GM18870 (cell line): ENCODE measurements at regions not wholly inside any gene's neighbourhood (a gene's known extent, or its start where the extent isn't known, plus 50 kb on each side); places are given as distances from the start of the nearest gene placed in this dataset.
"Not testable (repeated sequence)": the region's sequence is repeated elsewhere in the genome, so short reads cannot be mapped to it uniquely, and the experiment has no call there.

Source experiments
- ATAC-seq: cut with Tn5 transposase; IDR thresholded peaks from one replicate; pipeline ENCODE4 v1.9.1; 2021; ENCODE audit warnings: moderate library complexity; ENCODE audit not compliant: unreplicated experiment

GRCh38 chr3:159501029-159501428 is 487.6 kb upstream of the IL12A start:
- ATAC-seq, result no peak

- ATAC-seq, result no peak
Measured at GRCh38 chr3:159502986-159503385, 485.6 kb upstream of the IL12A start.

GRCh38 chr3:159510988-159511387 is 477.6 kb upstream of the IL12A start:
- not testable (repeated sequence) for ATAC-seq

DNA sequence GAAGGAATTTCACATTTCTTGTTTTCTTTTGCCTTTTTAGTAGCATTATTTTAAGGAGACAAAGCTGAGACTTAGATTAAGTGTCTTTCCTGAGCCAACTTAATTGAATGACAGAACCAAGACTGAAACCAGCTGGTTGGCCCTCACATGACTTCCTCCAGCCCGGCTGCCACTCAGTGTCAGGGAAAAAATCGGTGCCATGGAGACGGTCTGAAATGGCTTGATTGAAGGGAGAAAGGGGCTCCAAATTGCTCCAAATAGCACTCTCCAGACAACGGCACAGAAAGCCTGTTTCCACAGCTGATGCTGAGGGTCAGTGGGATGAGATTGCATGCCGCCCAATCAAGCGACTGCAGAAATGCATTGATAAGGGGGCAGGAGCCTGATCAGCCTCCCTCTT is 475.2 kb upstream of the IL12A start:
- ATAC-seq, result no peak

GRCh38 chr3:159513867-159514380 is 474.7 kb upstream of the IL12A start:
- no peak for ATAC-seq

DNA sequence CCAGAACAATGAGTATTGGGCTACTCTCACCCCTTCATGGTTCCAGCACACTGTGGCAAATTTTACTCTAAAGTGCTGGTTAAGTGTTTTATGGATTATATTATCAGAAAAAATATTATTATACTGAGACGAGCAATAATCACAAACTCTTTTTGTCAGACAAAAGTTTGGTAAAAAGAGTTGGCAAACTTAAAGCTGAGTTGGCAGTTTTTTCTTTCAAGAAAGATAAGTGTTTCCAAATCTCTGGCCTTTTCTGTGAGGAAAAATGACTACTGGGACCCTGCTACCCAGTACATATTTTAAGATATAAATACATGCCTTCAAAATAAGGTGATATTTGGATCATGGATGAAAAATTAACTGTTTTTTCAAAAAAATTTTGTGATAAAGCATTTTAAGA is 471.5 kb upstream of the IL12A start:
- ATAC-seq, result no peak

GRCh38 chr3:159520638-159521037 is 468.0 kb upstream of the IL12A start:
- ATAC-seq, result no peak

- no peak for ATAC-seq
Measured at GRCh38 chr3:159522276-159522675, 466.4 kb upstream of the IL12A start.

GRCh38 chr3:159528251-159528895 is 460.3 kb upstream of the IL12A start:
- no peak for ATAC-seq

- no peak for ATAC-seq
Measured at GRCh38 chr3:159532577-159532976, 456.1 kb upstream of the IL12A start.

- ATAC-seq, result no peak
Measured at GRCh38 chr3:159534496-159534895, 454.1 kb upstream of the IL12A start.

- no peak for ATAC-seq
Measured at GRCh38 chr3:159536876-159537275, 451.8 kb upstream of the IL12A start.

GRCh38 chr3:159538507-159538906 is 450.1 kb upstream of the IL12A start:
- ATAC-seq, result no peak

GRCh38 chr3:159540882-159541495 is 447.6 kb upstream of the IL12A start:
- no peak for ATAC-seq

- ATAC-seq, result no peak
Measured at GRCh38 chr3:159548675-159549335, 439.8 kb upstream of the IL12A start.

DNA sequence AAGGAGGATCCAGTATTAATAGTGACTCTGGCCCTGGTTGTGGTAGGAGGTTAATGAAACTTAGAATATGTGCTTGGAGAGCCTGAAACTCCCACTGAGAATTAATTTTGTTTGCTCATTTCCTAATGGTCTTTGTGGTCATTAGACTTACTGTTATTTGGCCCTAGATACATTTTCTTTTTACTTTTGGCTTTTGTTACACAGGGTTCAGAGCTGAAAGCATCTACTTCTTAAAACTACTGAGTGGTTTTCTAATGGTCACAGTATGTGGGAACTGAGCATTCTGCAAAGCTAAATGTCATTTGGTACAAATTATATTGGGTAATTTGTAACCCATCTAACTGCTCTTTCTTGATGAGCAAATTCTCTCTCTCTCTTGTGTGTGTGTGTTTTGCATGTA is 433.4 kb upstream of the IL12A start:
- ATAC-seq, result no peak

GRCh38 chr3:159559771-159560170 is 428.9 kb upstream of the IL12A start:
- ATAC-seq, result no peak

- no peak for ATAC-seq
Measured at GRCh38 chr3:159560214-159560979, 428.2 kb upstream of the IL12A start.

GRCh38 chr3:159565313-159565712 is 423.3 kb upstream of the IL12A start:
- no peak for ATAC-seq

GRCh38 chr3:159583662-159584061 is 405.0 kb upstream of the IL12A start:
- no peak for ATAC-seq

GRCh38 chr3:159584421-159584820 is 404.2 kb upstream of the IL12A start:
- no peak for ATAC-seq
